ENCODE measurements at regions not wholly inside any gene's neighbourhood (a gene's known extent, or its start where the extent isn't known, plus 50 kb on each side); places are given as distances from the start of the nearest gene placed in this dataset.
"Not testable (repeated sequence)": the region's sequence is repeated elsewhere in the genome, so short reads cannot be mapped to it uniquely, and the experiment has no call there.

DNA sequence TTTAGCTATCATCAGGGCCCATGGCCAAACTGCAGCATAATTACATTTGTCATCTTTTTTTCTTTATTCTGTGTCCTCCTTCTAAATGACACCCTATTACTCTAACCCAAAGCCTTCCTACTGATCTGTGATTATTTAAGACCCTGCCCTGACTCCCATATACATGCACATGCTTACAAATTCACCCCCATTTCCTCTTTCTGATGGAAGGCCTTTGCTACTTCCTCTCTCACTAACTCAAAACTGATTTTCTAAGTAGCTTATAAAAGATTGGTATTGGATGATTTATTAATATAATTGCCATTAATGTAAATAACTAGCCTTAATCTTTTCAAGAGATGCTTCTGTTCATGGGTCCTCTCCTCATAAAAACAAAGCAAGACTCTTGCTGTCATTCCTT, 179.2 kb downstream of the EDEM1 start:
- ATAC-seq (no peak), DNase-seq (no peak)
- POLR2A ChIA-PET: no interaction called here
- Histone ChIP-seq H3K27me3 (ENCODE audit: control insufficient read depth in 2 of 2, insufficient read depth in 2 of 2, low read length in 2 of 2) (no peaks in the 10 kb centered on the region), H3K36me3 (ENCODE audit: control insufficient read depth in 2 of 3, insufficient read depth in 3 of 3, low read length in 3 of 3) (no peaks in the 10 kb centered on the region), H3K4me1 (ENCODE audit: control insufficient read depth in 2 of 2, insufficient read depth in 2 of 2, low read length in 2 of 2) (no peaks in the 10 kb centered on the region), H3K9me3 (ENCODE audit: control insufficient read depth in 2 of 3, low read length in 3 of 3) (no peaks in the 10 kb centered on the region), H3K27ac (ENCODE audit: low read depth, low read length) (no peak overlapping the region), H3K4me3 (ENCODE audit: low read length) (no peak overlapping the region)
- no peaks in the 10 kb centered on the region for H3K36me3 Mint-ChIP-seq
- intact Hi-C loops (cut with micrococcal nuclease): no loop called here
- H3K9me3 Mint-ChIP-seq: peaks cover 0 to 5% (median 0%) of the 10 kb centered on the region in 11 donors
- H3K4me1 Mint-ChIP-seq: no peaks in the 10 kb centered on the region
- H3K27ac Mint-ChIP-seq: no peak overlapping the region
- H3K27me3 Mint-ChIP-seq: peaks cover 0 to 3% (median 0%) of the 10 kb centered on the region in 5 donors
- H3K4me3 Mint-ChIP-seq: no peak overlapping the region
- CTCF ChIA-PET: interaction anchor here (0.7 kb wide), 1 partner anchor 1070 kb away, joined by 3 read pairs; no protein-coding TSS in a partner anchor

DNA sequence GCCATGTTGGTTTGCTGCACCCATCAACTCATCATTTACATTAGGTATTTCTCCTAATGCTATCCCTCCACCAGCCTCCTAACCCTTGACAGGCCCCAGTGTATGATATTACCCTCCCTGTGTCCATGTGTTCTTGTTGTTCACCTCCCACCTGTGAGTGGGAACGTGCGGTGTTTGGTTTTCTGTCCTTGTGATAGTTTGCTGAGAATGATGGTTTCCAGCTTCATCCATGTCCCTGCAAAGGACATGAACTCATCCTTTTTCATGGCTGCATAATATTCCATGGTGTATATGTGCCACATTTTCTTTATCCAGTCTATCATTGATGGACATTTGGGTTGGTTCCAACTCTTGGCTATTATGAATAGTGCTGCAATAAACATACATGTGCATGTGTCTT, 184.0 kb downstream of the EDEM1 start:
- not testable (repeated sequence) for H3K4me1 Mint-ChIP-seq

DNA sequence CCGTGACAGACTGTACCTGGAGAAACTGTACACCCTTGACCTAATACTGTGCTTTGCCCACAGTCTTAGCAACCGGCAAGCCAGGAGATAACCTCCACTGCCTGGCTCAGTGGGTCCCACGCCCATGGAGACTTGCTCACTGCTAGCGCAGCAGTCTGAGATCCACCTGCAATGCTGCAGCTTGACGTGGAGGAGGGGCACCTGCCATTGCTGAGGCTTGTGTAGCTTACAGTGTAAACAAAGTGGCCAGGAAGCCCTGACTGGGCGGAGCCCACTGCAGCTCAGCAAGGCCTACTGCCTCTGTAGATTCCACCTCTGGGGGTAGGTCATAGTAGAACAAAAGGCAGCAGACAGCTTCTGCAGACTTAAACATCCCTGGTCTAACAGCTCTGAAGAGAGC, 189.3 kb downstream of the EDEM1 start:
- H3K36me3 Mint-ChIP-seq: no peaks in the 10 kb centered on the region
- CTCF ChIA-PET: no interaction called here
- peaks cover 0 to 8% (median 0%) of the 10 kb centered on the region in 5 donors for H3K27me3 Mint-ChIP-seq
- no peaks in the 10 kb centered on the region for H3K4me1 ChIP-seq (ENCODE audit: control insufficient read depth in 2 of 2, insufficient read depth in 2 of 2, low read length in 2 of 2)
- no peaks in the 10 kb centered on the region for H3K27me3 ChIP-seq (ENCODE audit: control insufficient read depth in 2 of 2, insufficient read depth in 2 of 2, low read length in 2 of 2)
- peaks cover 0 to 30% (median 10%) of the 10 kb centered on the region in 11 donors for H3K9me3 Mint-ChIP-seq
- ATAC-seq: no peak
- no peak overlapping the region for H3K4me3 ChIP-seq (ENCODE audit: low read length)
- H3K36me3 ChIP-seq (ENCODE audit: control insufficient read depth in 2 of 3, insufficient read depth in 3 of 3, low read length in 3 of 3): no peaks in the 10 kb centered on the region
- no peaks in the 10 kb centered on the region for H3K4me1 Mint-ChIP-seq
- H3K27ac Mint-ChIP-seq: no peak overlapping the region
- no peaks in the 10 kb centered on the region for H3K9me3 ChIP-seq (ENCODE audit: control insufficient read depth in 2 of 3, low read length in 3 of 3)
- DNase-seq: no peak
- POLR2A ChIA-PET: no interaction called here
- no peak overlapping the region for H3K27ac ChIP-seq (ENCODE audit: low read depth, low read length)
- intact Hi-C loops (cut with micrococcal nuclease): no loop called here
- H3K4me3 Mint-ChIP-seq: no peak overlapping the region

More for the DNA sequence above, 184.0 kb downstream of the EDEM1 start:
- H3K9me3 ChIP-seq (ENCODE audit: control insufficient read depth in 2 of 3, low read length in 3 of 3); intact Hi-C loops (cut with micrococcal nuclease); H3K27me3 ChIP-seq (ENCODE audit: control insufficient read depth in 2 of 2, insufficient read depth in 2 of 2, low read length in 2 of 2); H3K27me3 Mint-ChIP-seq; H3K36me3 Mint-ChIP-seq; H3K4me1 ChIP-seq (ENCODE audit: control insufficient read depth in 2 of 2, insufficient read depth in 2 of 2, low read length in 2 of 2); CTCF ChIA-PET; H3K36me3 ChIP-seq (ENCODE audit: control insufficient read depth in 2 of 3, insufficient read depth in 3 of 3, low read length in 3 of 3); ATAC-seq; H3K27ac Mint-ChIP-seq; H3K27ac ChIP-seq (ENCODE audit: low read depth, low read length); DNase-seq; H3K4me3 Mint-ChIP-seq; H3K4me3 ChIP-seq (ENCODE audit: low read length); POLR2A ChIA-PET: not testable (repeated sequence)
- peaks cover 0 to 11% (median 3%) of the 10 kb centered on the region in 11 donors for H3K9me3 Mint-ChIP-seq

- CTCF ChIA-PET: not testable (repeated sequence)
Measured at GRCh38 chr3:5379266-5379665, 191.8 kb downstream of the EDEM1 start.

DNA sequence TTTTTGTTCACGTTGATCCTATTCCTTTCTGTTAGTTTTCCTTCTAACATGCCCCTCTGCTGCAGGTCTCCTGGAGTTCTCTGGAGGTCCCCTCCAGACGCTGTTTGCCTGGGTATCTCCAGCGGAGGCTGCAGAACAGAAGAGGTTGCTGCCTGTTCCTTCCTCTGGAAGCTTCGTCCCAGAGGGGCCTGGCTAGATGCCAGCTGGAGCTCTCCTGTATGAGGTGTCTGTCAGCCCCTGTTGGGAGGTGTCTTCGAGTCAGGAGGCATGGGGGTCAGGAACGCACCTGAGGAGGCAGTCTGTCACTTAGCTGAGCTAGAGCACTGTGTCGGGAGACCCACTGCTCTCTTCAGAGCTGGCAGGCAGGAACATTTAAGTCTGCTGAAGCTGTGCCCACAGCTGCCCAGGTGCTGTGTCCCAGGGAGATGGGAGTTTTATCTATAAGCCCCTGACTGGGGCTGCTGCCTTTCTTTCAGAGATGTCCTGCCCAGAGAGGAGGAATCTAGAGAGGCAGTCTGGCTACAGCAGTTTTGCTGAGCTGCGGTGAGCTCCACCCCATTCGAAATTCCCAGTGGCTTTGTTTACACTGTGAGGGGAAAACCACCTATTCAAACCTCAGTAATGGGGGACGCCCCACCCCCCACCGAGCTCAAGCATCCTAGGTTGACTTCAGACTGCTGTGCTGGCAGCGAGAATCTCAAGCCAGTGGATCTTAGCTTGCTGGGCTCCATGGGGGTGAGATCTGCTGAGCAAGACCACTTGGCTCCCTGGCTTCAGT, 196.2 kb downstream of the EDEM1 start:
- Mint-ChIP-seq H3K27me3 (peaks cover 0 to 15% (median under 1%) of the 10 kb centered on the region in 5 donors), H3K9me3 (peaks cover 0 to 28% (median 6%) of the 10 kb centered on the region in 11 donors)
- H3K4me1 ChIP-seq (ENCODE audit: control insufficient read depth in 2 of 2, insufficient read depth in 2 of 2, low read length in 2 of 2); DNase-seq; intact Hi-C loops (cut with micrococcal nuclease); H3K27me3 ChIP-seq (ENCODE audit: control insufficient read depth in 2 of 2, insufficient read depth in 2 of 2, low read length in 2 of 2); H3K27ac ChIP-seq (ENCODE audit: low read depth, low read length); H3K36me3 Mint-ChIP-seq; H3K27ac Mint-ChIP-seq; H3K4me3 Mint-ChIP-seq; H3K9me3 ChIP-seq (ENCODE audit: control insufficient read depth in 2 of 3, low read length in 3 of 3); H3K36me3 ChIP-seq (ENCODE audit: control insufficient read depth in 2 of 3, insufficient read depth in 3 of 3, low read length in 3 of 3); H3K4me1 Mint-ChIP-seq; ATAC-seq; POLR2A ChIA-PET; CTCF ChIA-PET; H3K4me3 ChIP-seq (ENCODE audit: low read length): not testable (repeated sequence)

More at GRCh38 chr3:5379266-5379665, 191.8 kb downstream of the EDEM1 start:
- H3K9me3 ChIP-seq (ENCODE audit: control insufficient read depth in 2 of 3, low read length in 3 of 3); DNase-seq; H3K4me1 Mint-ChIP-seq; ATAC-seq; H3K4me3 ChIP-seq (ENCODE audit: low read length); H3K27ac Mint-ChIP-seq; H3K27me3 Mint-ChIP-seq; H3K36me3 Mint-ChIP-seq; H3K4me3 Mint-ChIP-seq; H3K27ac ChIP-seq (ENCODE audit: low read depth, low read length); H3K27me3 ChIP-seq (ENCODE audit: control insufficient read depth in 2 of 2, insufficient read depth in 2 of 2, low read length in 2 of 2); H3K36me3 ChIP-seq (ENCODE audit: control insufficient read depth in 2 of 3, insufficient read depth in 3 of 3, low read length in 3 of 3); POLR2A ChIA-PET; intact Hi-C loops (cut with micrococcal nuclease); H3K4me1 ChIP-seq (ENCODE audit: control insufficient read depth in 2 of 2, insufficient read depth in 2 of 2, low read length in 2 of 2): not testable (repeated sequence)
- H3K9me3 Mint-ChIP-seq: peaks cover 0 to 34% (median 8%) of the 10 kb centered on the region in 11 donors

- Mint-ChIP-seq H3K27me3 (peaks cover 0 to 22% (median 7%) of the 10 kb centered on the region in 5 donors), H3K4me3 (no peak overlapping the region), H3K36me3 (peaks cover 0 to 4% (median 0%) of the 10 kb centered on the region in 5 donors), H3K27ac (no peak overlapping the region), H3K9me3 (peaks cover 0 to 19% (median 6%) of the 10 kb centered on the region in 11 donors), H3K4me1 (no peaks in the 10 kb centered on the region)
- H3K4me3 ChIP-seq (ENCODE audit: low read length): no peak overlapping the region
- ATAC-seq (no peak), DNase-seq (no peak)
- CTCF ChIA-PET: no interaction called here
- H3K9me3 ChIP-seq (ENCODE audit: control insufficient read depth in 2 of 3, low read length in 3 of 3): no peaks in the 10 kb centered on the region
- no peak overlapping the region for H3K27ac ChIP-seq (ENCODE audit: low read depth, low read length)
- no peaks in the 10 kb centered on the region for H3K27me3 ChIP-seq (ENCODE audit: control insufficient read depth in 2 of 2, insufficient read depth in 2 of 2, low read length in 2 of 2)
- H3K4me1 ChIP-seq (ENCODE audit: control insufficient read depth in 2 of 2, insufficient read depth in 2 of 2, low read length in 2 of 2): no peaks in the 10 kb centered on the region
- POLR2A ChIA-PET: no interaction called here
- intact Hi-C loops (cut with micrococcal nuclease): no loop called here
- no peaks in the 10 kb centered on the region for H3K36me3 ChIP-seq (ENCODE audit: control insufficient read depth in 2 of 3, insufficient read depth in 3 of 3, low read length in 3 of 3)
Measured at GRCh38 chr3:5384557-5385236, 197.2 kb downstream of the EDEM1 start.

DNA sequence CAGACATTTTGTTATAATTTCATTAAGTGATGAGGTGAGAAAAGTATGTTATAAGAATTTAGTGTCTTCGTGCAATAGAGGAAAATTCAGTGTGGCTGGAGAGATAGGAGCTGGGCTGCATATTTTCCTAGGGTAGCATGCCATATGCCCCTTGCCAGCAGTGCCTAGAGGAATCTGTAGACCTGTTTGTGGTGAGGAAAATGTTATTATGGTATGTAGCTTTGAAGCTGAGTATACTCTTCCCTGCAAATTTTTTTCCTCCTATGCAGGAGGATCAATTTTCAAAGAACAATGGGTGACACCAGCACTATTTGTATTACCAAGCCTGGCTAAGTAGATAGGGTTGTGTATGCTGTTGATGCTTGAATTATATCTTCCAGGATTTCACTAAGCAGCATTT, 200.6 kb downstream of the EDEM1 start:
- POLR2A ChIA-PET: no interaction called here
- Mint-ChIP-seq H3K36me3 (no peaks in the 10 kb centered on the region), H3K9me3 (peaks cover 0 to 2% (median 0%) of the 10 kb centered on the region in 11 donors), H3K4me3 (no peak overlapping the region), H3K27me3 (peaks cover 0 to 35% (median 11%) of the 10 kb centered on the region in 5 donors), H3K27ac (no peak overlapping the region), H3K4me1 (peaks cover 0 to 7% (median 4%) of the 10 kb centered on the region in 7 donors)
- no peak for ATAC-seq
- Histone ChIP-seq H3K4me3 (ENCODE audit: low read length) (no peak overlapping the region), H3K36me3 (ENCODE audit: control insufficient read depth in 2 of 3, insufficient read depth in 3 of 3, low read length in 3 of 3) (no peaks in the 10 kb centered on the region), H3K4me1 (ENCODE audit: control insufficient read depth in 2 of 2, insufficient read depth in 2 of 2, low read length in 2 of 2) (no peaks in the 10 kb centered on the region), H3K27me3 (ENCODE audit: control insufficient read depth in 2 of 2, insufficient read depth in 2 of 2, low read length in 2 of 2) (no peaks in the 10 kb centered on the region), H3K27ac (ENCODE audit: low read depth, low read length) (no peak overlapping the region), H3K9me3 (ENCODE audit: control insufficient read depth in 2 of 3, low read length in 3 of 3) (no peaks in the 10 kb centered on the region)
- intact Hi-C loops (cut with micrococcal nuclease): no loop called here
- DNase-seq: no peak
- CTCF ChIA-PET: no interaction called here

Data from naive thymus-derived CD4-positive, alpha-beta T cell (primary cell).